Mesothelial cell of epicardium (in vitro differentiated cells): ENCODE measurements at regions not wholly inside any gene's neighbourhood (a gene's known extent, or its start where the extent isn't known, plus 50 kb on each side); places are given as distances from the start of the nearest gene placed in this dataset.

Experiments
- DNase-seq, 2 experiments: peaks; one replicate each; pipeline ENCODE4 v3.0.0; 2021; ENCODE audit warnings: low spot score in 2 of 2; ENCODE audit not compliant: unreplicated experiment in 2 of 2
- H3K27ac Mint-ChIP-seq: 2 replicates; pipeline ENCODE4 v1.8.0; 2021; ENCODE audit warnings: mixed read lengths
- H3K27me3 Mint-ChIP-seq: 2 replicates; pipeline ENCODE4 v1.8.0; 2021; ENCODE audit warnings: low read depth, mixed read lengths
- H3K36me3 Mint-ChIP-seq: 2 replicates; pipeline ENCODE4 v1.8.0; 2021; ENCODE audit warnings: mixed read lengths
- H3K4me1 Mint-ChIP-seq: 2 replicates; pipeline ENCODE4 v1.8.0; 2021; ENCODE audit warnings: mixed read lengths
- H3K4me3 Mint-ChIP-seq: 2 replicates; pipeline ENCODE4 v1.8.0; 2021; ENCODE audit warnings: mild to moderate bottlenecking, moderate library complexity, mixed read lengths
- H3K9me3 Mint-ChIP-seq: 2 replicates; pipeline ENCODE4 v1.8.0; 2021; ENCODE audit warnings: mixed read lengths
- CTCF ChIP-seq: fragments of 200-600 bp; sonication (generic); IDR thresholded peaks from one replicate; pipeline ENCODE4 v1.5.0; 2021; ENCODE audit warnings: antibody characterized with exemption; ENCODE audit not compliant: unreplicated experiment

GRCh38 chr21:23014021-23014420 is 2015.8 kb downstream of the NCAM2 start:
- Mint-ChIP-seq H3K36me3 (no peaks in the 10 kb centered on the region), H3K27ac (no peak overlapping the region)

GRCh38 chr21:23016617-23017016 is 2018.4 kb downstream of the NCAM2 start:
- H3K36me3 Mint-ChIP-seq, result no peaks in the 10 kb centered on the region
- no peaks in the 10 kb centered on the region for H3K9me3 Mint-ChIP-seq
- no peak for DNase-seq
- no peak overlapping the region for H3K4me3 Mint-ChIP-seq
- TF ChIP-seq CTCF, result no peak
- no peak overlapping the region for H3K27ac Mint-ChIP-seq
- H3K27me3 Mint-ChIP-seq, result no peaks in the 10 kb centered on the region
- H3K4me1 Mint-ChIP-seq, result peaks cover 5% of the 10 kb centered on the region

More at GRCh38 chr21:23014021-23014420, 2015.8 kb downstream of the NCAM2 start:
- no peak overlapping the region for H3K4me3 Mint-ChIP-seq
- peaks cover 7% of the 10 kb centered on the region for H3K4me1 Mint-ChIP-seq
- no peak for TF ChIP-seq CTCF
- no peaks in the 10 kb centered on the region for H3K27me3 Mint-ChIP-seq
- no peaks in the 10 kb centered on the region for H3K9me3 Mint-ChIP-seq
- DNase-seq, result no peak

- Mint-ChIP-seq H3K36me3 (no peaks in the 10 kb centered on the region), H3K4me3 (no peak overlapping the region), H3K9me3 (no peaks in the 10 kb centered on the region), H3K4me1 (peaks cover 5% of the 10 kb centered on the region), H3K27ac (no peak overlapping the region), H3K27me3 (no peaks in the 10 kb centered on the region)
- DNase-seq, result no peak
- TF ChIP-seq CTCF, result no peak
These were observed 2019.8 kb downstream of the NCAM2 start for GRCh38 chr21:23017989-23018388.

- H3K27me3 Mint-ChIP-seq, result no peaks in the 10 kb centered on the region
- H3K4me1 Mint-ChIP-seq, result no peaks in the 10 kb centered on the region
- DNase-seq, result no peak
These were observed 2022.8 kb downstream of the NCAM2 start for GRCh38 chr21:23020969-23021368.

GRCh38 chr21:23021481-23021880 is 2023.3 kb downstream of the NCAM2 start:
- H3K4me3 Mint-ChIP-seq, result no peak overlapping the region
- H3K36me3 Mint-ChIP-seq, result no peaks in the 10 kb centered on the region
- H3K4me1 Mint-ChIP-seq, result no peaks in the 10 kb centered on the region
- H3K27ac Mint-ChIP-seq, result no peak overlapping the region
- TF ChIP-seq CTCF, result no peak
- H3K27me3 Mint-ChIP-seq, result no peaks in the 10 kb centered on the region
- H3K9me3 Mint-ChIP-seq, result no peaks in the 10 kb centered on the region
- no peak for DNase-seq

More at GRCh38 chr21:23020969-23021368, 2022.8 kb downstream of the NCAM2 start:
- Mint-ChIP-seq H3K4me3 (no peak overlapping the region), H3K27ac (no peak overlapping the region), H3K36me3 (no peaks in the 10 kb centered on the region), H3K9me3 (no peaks in the 10 kb centered on the region)
- TF ChIP-seq CTCF, result no peak

- H3K36me3 Mint-ChIP-seq, result no peaks in the 10 kb centered on the region
- no peak overlapping the region for H3K27ac Mint-ChIP-seq
- no peak for DNase-seq
- H3K9me3 Mint-ChIP-seq, result no peaks in the 10 kb centered on the region
- no peaks in the 10 kb centered on the region for H3K4me1 Mint-ChIP-seq
- no peaks in the 10 kb centered on the region for H3K27me3 Mint-ChIP-seq
- H3K4me3 Mint-ChIP-seq, result no peak overlapping the region
- TF ChIP-seq CTCF, result no peak
These were observed 2028.7 kb downstream of the NCAM2 start for GRCh38 chr21:23026878-23027277.
